GM23338 (cell line): ENCODE measurements at regions not wholly inside any gene's neighbourhood (a gene's known extent, or its start where the extent isn't known, plus 50 kb on each side); places are given as distances from the start of the nearest gene placed in this dataset.

ENCODE experiments used
- ATAC-seq: fragments of 200-7000 bp; cut with Tn5 transposase; 3 replicates; pipeline ENCODE4 v1.9.1; 2020
- DNase-seq: peaks from one replicate; pipeline ENCODE4 v3.0.0-alpha.2; 2015; ENCODE audit warnings: low spot score
- H2AFZ ChIP-seq: fragments of 200-600 bp; sonication (generic); 2 replicates; pipeline ENCODE4 v1.8.0; 2016; ENCODE audit warnings: antibody characterized with exemption, mild to moderate bottlenecking, moderate library complexity
- H3F3A ChIP-seq: fragments of 200-600 bp; sonication (generic); replicated peaks from 2 replicates; pipeline ENCODE4 v1.8.0; 2017; ENCODE audit warnings: antibody characterized with exemption, mixed run types, low read depth
- H3K27ac ChIP-seq: fragments of 200-600 bp; sonication (generic); 2 replicates; pipeline ENCODE4 v1.6.1; 2016; ENCODE audit warnings: low read depth
- H3K27me3 ChIP-seq: fragments of 200-600 bp; sonication (generic); 2 replicates; pipeline ENCODE4 v1.8.0; 2016; ENCODE audit warnings: mild to moderate bottlenecking, mixed run types, moderate library complexity; ENCODE audit not compliant: insufficient read depth
- H3K36me3 ChIP-seq: fragments of 200-600 bp; sonication (generic); 2 replicates; pipeline ENCODE4 v1.8.0; 2016; ENCODE audit warnings: mild to moderate bottlenecking; ENCODE audit not compliant: insufficient read depth
- H3K4me1 ChIP-seq: fragments of 200-600 bp; sonication (generic); 2 replicates; pipeline ENCODE4 v1.8.0; 2016; ENCODE audit warnings: mild to moderate bottlenecking, moderate library complexity; ENCODE audit not compliant: insufficient read depth
- H3K4me2 ChIP-seq: fragments of 200-600 bp; sonication (generic); 2 replicates; pipeline ENCODE4 v1.7.1; 2017; ENCODE audit warnings: mixed run types
- H3K4me3 ChIP-seq: fragments of 200-600 bp; sonication (generic); 2 replicates; pipeline ENCODE4 v1.6.1; 2016; ENCODE audit warnings: mixed run types
- H3K79me2 ChIP-seq: fragments of 200-600 bp; sonication (generic); replicated peaks from 2 replicates; pipeline ENCODE4 v1.8.0; 2017; ENCODE audit warnings: mild to moderate bottlenecking; ENCODE audit not compliant: insufficient read depth
- H3K9me2 ChIP-seq: fragments of 200-600 bp; sonication (generic); 2 replicates; pipeline ENCODE4 v1.8.0; 2017; ENCODE audit not compliant: insufficient read depth
- H4K20me1 ChIP-seq: fragments of 200-600 bp; sonication (generic); replicated peaks from 2 replicates; pipeline ENCODE4 v1.8.0; 2017; ENCODE audit warnings: mild to moderate bottlenecking; ENCODE audit not compliant: insufficient read depth
- H3K27ac Mint-ChIP-seq: 2 replicates; pipeline ENCODE4 v1.8.0; 2020; ENCODE audit warnings: inconsistent platforms, mild to moderate bottlenecking, moderate library complexity, mixed read lengths
- H3K27me3 Mint-ChIP-seq: 3 replicates; pipeline ENCODE4 v1.8.0; 2022; ENCODE audit warnings: low read depth, mild to moderate bottlenecking, moderate library complexity, mixed read lengths, inconsistent platforms; ENCODE audit not compliant: insufficient read depth, poor library complexity
- H3K36me3 Mint-ChIP-seq: 3 replicates; pipeline ENCODE4 v1.8.0; 2021; ENCODE audit warnings: low read depth, mild to moderate bottlenecking, inconsistent platforms, moderate library complexity, mixed read lengths
- H3K4me1 Mint-ChIP-seq: 3 replicates; pipeline ENCODE4 v1.8.0; 2020; ENCODE audit warnings: mild to moderate bottlenecking, inconsistent platforms, mixed read lengths
- H3K4me3 Mint-ChIP-seq: 3 replicates; pipeline ENCODE4 v1.8.0; 2021; ENCODE audit warnings: moderate library complexity, mild to moderate bottlenecking, inconsistent platforms, mixed read lengths
- H3K9me3 Mint-ChIP-seq: 3 replicates; pipeline ENCODE4 v1.8.0; 2020; ENCODE audit warnings: moderate library complexity, mild to moderate bottlenecking, inconsistent platforms, mixed read lengths
- CREB1 ChIP-seq: fragments of 250-450 bp; sonication (Bioruptor Pico); IDR thresholded peaks from 2 replicates; pipeline ENCODE4 v1.5.0; 2020; ENCODE audit warnings: low read depth, mild to moderate bottlenecking, moderate library complexity
- CTCF ChIP-seq, 2 experiments: fragments of 200-600 bp in 1 of 2; sonication (generic) in 1 of 2; conservative IDR thresholded peaks; 2 replicates each; pipeline versions ENCODE4 v1.5.1 to v1.6.1; 2016 to 2017; ENCODE audit warnings: antibody characterized with exemption in 2 of 2, low read depth in 2 of 2, mild to moderate bottlenecking in 2 of 2, moderate library complexity in 1 of 2
- EZH2 ChIP-seq: fragments of 200-600 bp; sonication (generic); IDR thresholded peaks from one replicate; pipeline ENCODE4 v1.8.0; 2017; ENCODE audit warnings: antibody characterized with exemption, mild to moderate bottlenecking, low read depth; ENCODE audit not compliant: unreplicated experiment
- EZH2phosphoT487 ChIP-seq: fragments of 200-600 bp; sonication (generic); IDR thresholded peaks from one replicate; pipeline ENCODE4 v1.8.1; 2018; ENCODE audit warnings: antibody characterized with exemption; ENCODE audit not compliant: unreplicated experiment
- NANOG ChIP-seq: IDR thresholded peaks from 2 replicates; pipeline ENCODE4 v1.6.1; 2016; ENCODE audit warnings: antibody characterized with exemption, borderline replicate concordance
- REST ChIP-seq: IDR thresholded peaks from one replicate; pipeline ENCODE4 v1.6.1; 2018; ENCODE audit warnings: antibody characterized with exemption; ENCODE audit not compliant: unreplicated experiment
- ZNF114 ChIP-seq: fragments of 250-450 bp; sonication (Bioruptor Pico); IDR thresholded peaks from 2 replicates; pipeline ENCODE4 v1.5.0; 2020; ENCODE audit warnings: mild to moderate bottlenecking, moderate library complexity
- ZNF331 ChIP-seq: fragments of 250-450 bp; sonication (Bioruptor Pico); IDR thresholded peaks from 2 replicates; pipeline ENCODE4 v1.5.0; 2020; ENCODE audit warnings: low read depth, mild to moderate bottlenecking, moderate library complexity
- ZNF462 ChIP-seq: fragments of 250-450 bp; sonication (Bioruptor Pico); IDR thresholded peaks from 2 replicates; pipeline ENCODE4 v1.5.0; 2020; ENCODE audit warnings: mild to moderate bottlenecking, moderate library complexity
- TF ChIP-seq, protein P1 (sequence below): IDR thresholded peaks from 2 replicates; pipeline ENCODE4 v1.6.1; 2016; ENCODE audit warnings: antibody characterized with exemption

DNA sequence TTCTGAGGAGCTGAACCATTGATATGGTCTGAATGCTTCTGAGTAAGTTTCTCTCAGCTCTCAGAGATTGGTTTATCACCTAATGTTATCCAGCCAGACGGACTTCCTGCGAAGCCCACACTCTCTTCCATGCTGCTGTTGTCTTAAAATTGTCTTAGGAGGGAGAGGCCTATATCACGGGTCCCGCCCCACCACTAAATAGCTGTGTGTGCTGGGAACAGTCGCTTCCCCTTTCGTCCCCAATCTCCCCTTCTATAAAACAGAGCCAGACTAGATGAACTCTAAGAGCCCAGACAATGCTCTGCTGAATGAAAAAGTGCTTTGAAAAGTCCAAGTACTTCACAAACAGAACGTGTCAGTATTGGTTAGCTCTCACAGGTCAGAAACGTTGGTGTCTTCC lies 81.4 kb upstream of the AKIP1 start (continued):
- TF ChIP-seq ZNF462, result no peak
- no peak for TF ChIP-seq REST
- TF ChIP-seq ZNF114 (CRISPR knock-in tag), result no peak
- TF ChIP-seq EZH2, result no peak
- no peak for TF ChIP-seq CREB1 (CRISPR knock-in tag)

GRCh38 chr11:8830641-8831040 lies 80.3 kb upstream of the AKIP1 start:
- Mint-ChIP-seq H3K4me3 (no peak overlapping the region), H3K4me1 (peaks cover 25% of the 10 kb centered on the region), H3K9me3 (no peaks in the 10 kb centered on the region), H3K36me3 (no peaks in the 10 kb centered on the region), H3K27ac (no peak overlapping the region), H3K27me3 (no peaks in the 10 kb centered on the region)
- no peaks in the 10 kb centered on the region for H3K36me3 ChIP-seq
- peaks cover 35% of the 10 kb centered on the region for H3K4me1 ChIP-seq
- H3K79me2 ChIP-seq, result no peaks in the 10 kb centered on the region
- H3K4me3 ChIP-seq, result no peak overlapping the region
- H3K27ac ChIP-seq, result no peak overlapping the region
- no peak for DNase-seq
- no peaks in the 10 kb centered on the region for H3K27me3 ChIP-seq
- H2AFZ ChIP-seq, result no peak overlapping the region
- ATAC-seq, result no peak
- H3K4me2 ChIP-seq, result no peak overlapping the region
- H3K9me2 ChIP-seq, result peaks cover 14% of the 10 kb centered on the region; the same call in 1 of the 2 replicates
- no peaks in the 10 kb centered on the region; the same call in 1 of the 2 replicates for H3F3A ChIP-seq
- no peaks in the 10 kb centered on the region for H4K20me1 ChIP-seq
- TF ChIP-seq ZNF114 (CRISPR knock-in tag) (no peak), ZNF331 (CRISPR knock-in tag) (no peak), NANOG (no peak), EZH2 (no peak), EZH2phosphoT487 (no peak), CTCF (conservative IDR thresholded peaks at IDR 0.05; ENCODE audit: low read depth in 2 of 2) (no peak)
- TF ChIP-seq, protein P1, sequence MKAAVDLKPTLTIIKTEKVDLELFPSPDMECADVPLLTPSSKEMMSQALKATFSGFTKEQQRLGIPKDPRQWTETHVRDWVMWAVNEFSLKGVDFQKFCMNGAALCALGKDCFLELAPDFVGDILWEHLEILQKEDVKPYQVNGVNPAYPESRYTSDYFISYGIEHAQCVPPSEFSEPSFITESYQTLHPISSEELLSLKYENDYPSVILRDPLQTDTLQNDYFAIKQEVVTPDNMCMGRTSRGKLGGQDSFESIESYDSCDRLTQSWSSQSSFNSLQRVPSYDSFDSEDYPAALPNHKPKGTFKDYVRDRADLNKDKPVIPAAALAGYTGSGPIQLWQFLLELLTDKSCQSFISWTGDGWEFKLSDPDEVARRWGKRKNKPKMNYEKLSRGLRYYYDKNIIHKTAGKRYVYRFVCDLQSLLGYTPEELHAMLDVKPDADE, result no peak
